Thyroid gland (tissue), 4 donors: ENCODE measurements at regions not wholly inside any gene's neighbourhood (a gene's known extent, or its start where the extent isn't known, plus 50 kb on each side); places are given as distances from the start of the nearest gene placed in this dataset.

Experiments
- DNase-seq, 2 donors: peaks; one replicate each; pipeline ENCODE4 v3.0.0-alpha.2; 2019
- H3K27ac ChIP-seq, 3 donors: fragments of 200-600 bp; sonication (generic); 1 replicate in 2 of 3; 2 replicates in 1 of 3; pipeline ENCODE4 v1.5.1; 2016 to 2019; ENCODE audit warnings: mild to moderate bottlenecking in 1 of 3, moderate library complexity in 1 of 3
- H3K27me3 ChIP-seq: fragments of 200-600 bp; sonication (generic); one replicate; pipeline ENCODE4 v1.5.1; 2019
- H3K36me3 ChIP-seq, 2 donors: fragments of 200-600 bp; sonication (generic); one replicate each; pipeline ENCODE4 v1.5.1; 2016 to 2019
- H3K4me1 ChIP-seq, 2 donors: fragments of 200-600 bp; sonication (generic); one replicate each; pipeline ENCODE4 v1.5.1; 2017 to 2019
- H3K4me3 ChIP-seq, 3 donors: fragments of 200-600 bp; sonication (generic); replicated peaks in 1 of 3; 1 replicate in 2 of 3; 2 replicates in 1 of 3; pipeline ENCODE4 v1.5.1; 2016; ENCODE audit warnings: mild to moderate bottlenecking in 1 of 3
- H3K9me3 ChIP-seq: fragments of 200-600 bp; sonication (generic); one replicate; pipeline ENCODE4 v1.5.1; 2017
- POLR2A ChIP-seq, 2 donors: fragments of 450-650 bp; IDR thresholded peaks; one replicate each; pipeline ENCODE4 v1.6.1; 2017; ENCODE audit warnings: antibody characterized with exemption in 2 of 2, mild to moderate bottlenecking in 2 of 2, moderate library complexity in 1 of 2
- WGBS, 2 donors: methylation state at CpG; one replicate each; pipeline ENCODE4 v1.1.5; 2017; 5-methylcytosine and 5-hydroxymethylcytosine counted together
- intact Hi-C: fragments of 100-400 bp; cut with DNase I; formaldehyde crosslinking; loops from one replicate; pipeline ENCODE4 v1.15.1; 2023
- TF ChIP-seq, protein P1 (sequence below), 6 experiments: fragments of 200-600 bp in 3 of 6; fragments of 450-650 bp in 3 of 6; sonication (generic) in 3 of 6; IDR thresholded peaks; one replicate each; pipeline ENCODE4 v1.5.1; 2016 to 2019; ENCODE audit warnings: antibody characterized with exemption in 6 of 6, mild to moderate bottlenecking in 2 of 6, inconsistent platforms in 1 of 6, moderate library complexity in 1 of 6

DNA sequence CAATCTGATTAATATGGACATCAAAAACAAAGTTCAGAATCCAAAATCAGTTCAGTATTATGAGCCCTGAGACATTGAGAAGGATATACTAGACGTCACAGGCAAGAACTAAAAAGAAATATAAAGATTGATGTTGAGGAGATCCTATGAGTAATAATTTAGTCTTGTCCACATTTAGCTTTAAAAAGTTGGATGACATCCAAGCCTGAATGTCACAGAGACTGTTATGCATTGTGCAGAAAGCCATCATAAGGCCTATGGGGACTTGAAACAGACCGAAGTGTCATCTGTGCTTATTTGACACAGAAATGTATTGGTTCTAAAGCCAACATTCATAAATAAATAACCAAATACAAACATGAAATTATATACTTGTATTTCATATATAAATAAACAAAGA, 581.8 kb upstream of the MMS22L start:
- no peak for DNase-seq
- Histone ChIP-seq H3K4me3 (no peak overlapping the region), H3K27ac (no peak overlapping the region), H3K36me3 (no peaks in the 10 kb centered on the region), H3K9me3 (no peaks in the 10 kb centered on the region), H3K4me1 (no peaks in the 10 kb centered on the region), H3K27me3 (no peaks in the 10 kb centered on the region)
- intact Hi-C loops: no loop called here
- TF ChIP-seq POLR2A (IDR thresholded peaks at IDR 0.05): no peak
- TF ChIP-seq, protein P1, sequence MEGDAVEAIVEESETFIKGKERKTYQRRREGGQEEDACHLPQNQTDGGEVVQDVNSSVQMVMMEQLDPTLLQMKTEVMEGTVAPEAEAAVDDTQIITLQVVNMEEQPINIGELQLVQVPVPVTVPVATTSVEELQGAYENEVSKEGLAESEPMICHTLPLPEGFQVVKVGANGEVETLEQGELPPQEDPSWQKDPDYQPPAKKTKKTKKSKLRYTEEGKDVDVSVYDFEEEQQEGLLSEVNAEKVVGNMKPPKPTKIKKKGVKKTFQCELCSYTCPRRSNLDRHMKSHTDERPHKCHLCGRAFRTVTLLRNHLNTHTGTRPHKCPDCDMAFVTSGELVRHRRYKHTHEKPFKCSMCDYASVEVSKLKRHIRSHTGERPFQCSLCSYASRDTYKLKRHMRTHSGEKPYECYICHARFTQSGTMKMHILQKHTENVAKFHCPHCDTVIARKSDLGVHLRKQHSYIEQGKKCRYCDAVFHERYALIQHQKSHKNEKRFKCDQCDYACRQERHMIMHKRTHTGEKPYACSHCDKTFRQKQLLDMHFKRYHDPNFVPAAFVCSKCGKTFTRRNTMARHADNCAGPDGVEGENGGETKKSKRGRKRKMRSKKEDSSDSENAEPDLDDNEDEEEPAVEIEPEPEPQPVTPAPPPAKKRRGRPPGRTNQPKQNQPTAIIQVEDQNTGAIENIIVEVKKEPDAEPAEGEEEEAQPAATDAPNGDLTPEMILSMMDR (IDR thresholded peaks at IDR 0.05): no peak
- 55 to 72% methylated on average over 2 of the region's 2 CpGs for WGBS, 2 donors

DNA sequence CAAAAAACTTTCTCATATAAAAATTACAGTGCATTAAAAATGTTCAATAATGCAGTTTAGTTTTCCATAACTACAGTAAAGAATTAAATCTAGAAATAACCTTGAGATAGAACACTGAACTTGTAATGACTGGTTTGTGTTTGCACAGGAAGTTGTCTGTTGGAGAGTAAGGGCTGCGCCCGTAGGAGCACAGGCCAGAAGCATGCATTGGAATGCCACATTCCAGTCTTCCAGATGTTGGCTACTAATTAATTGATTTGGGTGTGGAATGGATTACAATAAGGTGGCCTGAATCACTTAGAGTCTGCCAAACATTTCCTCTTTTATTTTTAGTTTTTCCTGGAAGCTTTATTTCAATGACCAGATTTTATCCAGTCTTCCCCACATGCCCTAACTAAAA, 582.6 kb upstream of the MMS22L start:
- H3K27me3 ChIP-seq: no peaks in the 10 kb centered on the region
- no peaks in the 10 kb centered on the region for H3K4me1 ChIP-seq
- no peaks in the 10 kb centered on the region for H3K9me3 ChIP-seq
- H3K36me3 ChIP-seq: no peaks in the 10 kb centered on the region
- intact Hi-C loops: no loop called here
- 54 to 63% methylated on average over 2 of the region's 2 CpGs for WGBS, 2 donors
- no peak for TF ChIP-seq POLR2A (IDR thresholded peaks at IDR 0.05)
- TF ChIP-seq, protein P1 (IDR thresholded peaks at IDR 0.05): no peak
- no peak overlapping the region for H3K27ac ChIP-seq
- DNase-seq: no peak
- no peak overlapping the region for H3K4me3 ChIP-seq

DNA sequence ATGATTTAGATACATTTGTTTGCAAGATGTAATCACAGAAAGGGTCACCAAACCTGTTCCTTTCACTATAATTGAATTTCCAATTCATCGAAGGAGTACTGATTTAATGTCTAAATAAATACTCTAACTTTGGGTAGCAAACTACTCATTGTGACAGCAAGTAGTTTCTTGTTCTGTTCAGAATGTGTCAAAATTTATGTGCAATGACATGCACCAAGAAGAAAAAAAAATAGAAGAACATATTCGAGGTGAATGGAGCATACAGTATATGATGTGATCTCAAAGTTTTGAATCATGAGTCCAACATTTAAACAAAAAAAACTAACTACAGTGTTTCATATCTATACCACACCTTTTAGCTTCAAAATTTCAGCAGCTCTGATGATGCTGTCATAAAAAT, 583.6 kb upstream of the MMS22L start:
- WGBS, 2 donors: 86 to 93% methylated on average over 2 of the region's 2 CpGs
- intact Hi-C loops: no loop called here

DNA sequence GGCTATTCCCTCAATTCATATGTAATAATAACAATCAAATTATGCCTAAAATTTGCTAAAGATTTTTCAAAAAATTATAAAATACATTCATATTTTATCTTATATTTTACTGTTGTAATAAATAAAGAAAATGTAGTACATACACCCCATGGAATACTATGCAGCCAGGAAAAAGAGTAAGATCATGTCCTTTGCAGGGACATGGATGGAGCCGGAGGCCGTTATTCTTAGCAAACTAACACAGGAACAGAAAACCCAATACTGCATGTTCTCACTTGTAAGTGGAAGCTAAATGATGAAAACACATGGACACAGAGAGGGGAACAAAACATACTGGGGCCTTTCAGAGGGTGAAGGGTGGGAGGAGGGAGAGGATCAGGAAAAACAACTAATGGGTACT, 584.2 kb upstream of the MMS22L start:
- Histone ChIP-seq H3K9me3 (no peaks in the 10 kb centered on the region), H3K27ac (no peak overlapping the region), H3K36me3 (no peaks in the 10 kb centered on the region), H3K4me1 (no peaks in the 10 kb centered on the region), H3K4me3 (no peak overlapping the region), H3K27me3 (no peaks in the 10 kb centered on the region)
- intact Hi-C loops: no loop called here
- no peak for DNase-seq
- WGBS, 2 donors: 47 to 73% methylated on average over 2 of the region's 2 CpGs
- no peak for TF ChIP-seq POLR2A (IDR thresholded peaks at IDR 0.05)
- TF ChIP-seq, protein P1 (IDR thresholded peaks at IDR 0.05): no peak

More for the DNA sequence above, 583.6 kb upstream of the MMS22L start:
- no peak for TF ChIP-seq POLR2A (IDR thresholded peaks at IDR 0.05)
- TF ChIP-seq, protein P1 (IDR thresholded peaks at IDR 0.05): no peak
- no peaks in the 10 kb centered on the region for H3K36me3 ChIP-seq
- no peaks in the 10 kb centered on the region for H3K9me3 ChIP-seq
- H3K4me3 ChIP-seq: no peak overlapping the region
- no peak overlapping the region for H3K27ac ChIP-seq
- DNase-seq: no peak
- no peaks in the 10 kb centered on the region for H3K27me3 ChIP-seq
- no peaks in the 10 kb centered on the region for H3K4me1 ChIP-seq

DNA sequence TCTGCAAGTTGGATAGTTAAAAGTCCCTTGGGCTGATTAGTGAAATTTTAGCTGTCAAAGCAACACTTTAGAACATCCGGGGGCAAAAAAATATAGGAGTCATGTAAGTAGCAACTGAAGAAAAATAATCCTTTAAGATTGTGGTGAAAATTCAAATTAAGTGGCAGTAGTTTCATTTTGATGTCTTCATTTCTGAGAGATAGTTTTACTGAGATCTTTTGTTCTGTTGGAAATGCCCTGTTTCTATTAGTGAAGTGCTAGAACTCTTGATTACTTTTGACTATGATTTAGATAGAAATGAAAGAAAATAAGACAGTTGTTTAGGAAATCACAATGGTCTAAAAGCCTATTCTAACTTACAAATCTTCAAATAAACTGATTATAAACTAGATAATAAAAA, 587.3 kb upstream of the MMS22L start:
- TF ChIP-seq, protein P1 (IDR thresholded peaks at IDR 0.05): no peak
- TF ChIP-seq POLR2A (IDR thresholded peaks at IDR 0.05): no peak
- no peak overlapping the region for H3K4me3 ChIP-seq
- no peaks in the 10 kb centered on the region for H3K27me3 ChIP-seq
- no peaks in the 10 kb centered on the region for H3K36me3 ChIP-seq
- H3K9me3 ChIP-seq: no peaks in the 10 kb centered on the region
- H3K27ac ChIP-seq: no peak overlapping the region
- DNase-seq: no peak
- intact Hi-C loops: no loop called here
- 0 to 39% methylated on average over 1 of the region's 1 CpG for WGBS, 2 donors
- H3K4me1 ChIP-seq: no peaks in the 10 kb centered on the region
